D721Med (cell line): ENCODE measurements at regions not wholly inside any gene's neighbourhood (a gene's known extent, or its start where the extent isn't known, plus 50 kb on each side); places are given as distances from the start of the nearest gene placed in this dataset.

Experiments
- DNase-seq: peaks from one replicate; pipeline ENCODE4 v3.0.0; 2011; ENCODE audit warnings: low spot score; ENCODE audit not compliant: insufficient read length
- FAIRE-seq: peaks from 2 replicates; lab custom pipeline; 2011; peaks lifted over from hg19 to GRCh38; lab: Jason Lieb, UNC
- CTCF ChIP-seq: IDR thresholded peaks from 2 replicates; pipeline ENCODE4 v1.5.1; 2012; ENCODE audit warnings: mild to moderate bottlenecking, control low read depth; ENCODE audit not compliant: insufficient read depth; ENCODE audit errors: missing control alignments

DNA sequence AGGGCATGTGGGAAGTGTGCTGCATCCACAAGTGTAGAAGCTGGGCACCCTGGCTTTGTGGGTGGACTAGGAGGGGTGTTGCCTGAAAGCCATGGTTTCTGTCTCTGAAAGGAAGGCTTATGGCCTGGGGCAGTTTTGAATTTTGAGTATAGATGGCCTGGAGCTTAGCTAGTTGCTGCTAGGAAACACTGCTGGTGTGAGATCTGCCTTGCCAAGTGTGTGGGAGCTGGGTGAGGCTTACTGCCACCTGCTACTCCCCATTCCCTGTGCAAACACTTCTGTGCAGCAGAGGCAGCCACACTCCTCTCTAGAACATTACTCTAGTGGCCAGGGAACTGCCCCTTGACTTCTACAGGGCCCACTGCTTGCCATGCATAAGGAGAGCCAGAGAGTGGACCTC, 831.7 kb upstream of the LRRTM1 start:
- no peak for TF ChIP-seq CTCF
- DNase-seq (no peak), FAIRE-seq (no peak)

DNA sequence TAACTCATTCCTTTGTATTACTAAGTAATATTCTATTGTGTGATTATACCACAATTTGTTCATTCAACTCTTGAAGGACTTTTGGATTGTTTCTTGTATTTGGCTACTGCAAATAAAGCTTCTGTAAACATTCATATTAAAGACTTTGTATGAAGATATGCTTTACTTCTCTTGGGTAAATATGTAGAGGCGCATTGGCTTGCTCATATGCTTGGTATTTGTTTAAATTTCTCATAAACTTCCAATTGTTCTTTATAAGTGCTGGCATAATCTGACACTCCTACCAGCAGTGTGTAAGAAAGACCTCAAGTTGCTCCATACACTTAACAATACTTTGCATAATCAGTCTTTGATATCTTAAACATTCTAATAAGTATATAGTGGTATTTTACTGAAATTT, 792.8 kb upstream of the LRRTM1 start:
- FAIRE-seq: no peak
- DNase-seq: no peak
- TF ChIP-seq CTCF: no peak

GRCh38 chr2:81093031-81093430, 788.5 kb upstream of the LRRTM1 start:
- no peak for TF ChIP-seq CTCF
- FAIRE-seq (no peak), DNase-seq (no peak)

DNA sequence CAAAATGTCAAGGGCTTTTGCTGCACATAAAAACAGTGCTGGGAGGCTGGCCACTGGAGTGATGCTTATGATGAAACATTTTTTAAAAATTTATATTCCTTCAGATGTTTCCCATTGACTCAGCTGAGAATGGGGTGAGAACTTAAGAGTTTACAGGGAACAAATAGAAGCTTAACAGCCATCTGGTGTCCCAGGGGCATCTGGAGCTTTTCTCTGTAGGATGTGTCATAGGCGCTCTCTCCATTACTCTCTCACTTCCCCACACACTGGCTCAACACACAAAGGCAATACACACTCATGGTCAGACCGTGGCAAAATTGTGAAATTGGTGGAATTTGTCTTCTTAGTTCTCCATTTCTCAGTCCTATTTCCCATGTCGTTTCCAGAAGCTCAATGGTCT, 783.1 kb upstream of the LRRTM1 start:
- no peak for DNase-seq
- TF ChIP-seq CTCF: no peak
- FAIRE-seq: peak; percentile 81

GRCh38 chr2:81084101-81084500, 779.5 kb upstream of the LRRTM1 start:
- DNase-seq: no peak
- no peak for FAIRE-seq
- no peak for TF ChIP-seq CTCF

- no peak for DNase-seq
- TF ChIP-seq CTCF: no peak
- no peak for FAIRE-seq
Measured at GRCh38 chr2:81078631-81079030, 774.1 kb upstream of the LRRTM1 start.

GRCh38 chr2:81078102-81078501, 773.5 kb upstream of the LRRTM1 start:
- TF ChIP-seq CTCF: no peak
- DNase-seq: no peak
- peak; percentile 61 for FAIRE-seq
